GM19043 (cell line): ENCODE measurements at regions not wholly inside any gene's neighbourhood (a gene's known extent, or its start where the extent isn't known, plus 50 kb on each side); places are given as distances from the start of the nearest gene placed in this dataset.
"Not testable (repeated sequence)": the region's sequence is repeated elsewhere in the genome, so short reads cannot be mapped to it uniquely, and the experiment has no call there.

Experiments
- ATAC-seq: cut with Tn5 transposase; IDR thresholded peaks from one replicate; pipeline ENCODE4 v1.9.1; 2021; ENCODE audit warnings: low read depth; ENCODE audit not compliant: unreplicated experiment

DNA sequence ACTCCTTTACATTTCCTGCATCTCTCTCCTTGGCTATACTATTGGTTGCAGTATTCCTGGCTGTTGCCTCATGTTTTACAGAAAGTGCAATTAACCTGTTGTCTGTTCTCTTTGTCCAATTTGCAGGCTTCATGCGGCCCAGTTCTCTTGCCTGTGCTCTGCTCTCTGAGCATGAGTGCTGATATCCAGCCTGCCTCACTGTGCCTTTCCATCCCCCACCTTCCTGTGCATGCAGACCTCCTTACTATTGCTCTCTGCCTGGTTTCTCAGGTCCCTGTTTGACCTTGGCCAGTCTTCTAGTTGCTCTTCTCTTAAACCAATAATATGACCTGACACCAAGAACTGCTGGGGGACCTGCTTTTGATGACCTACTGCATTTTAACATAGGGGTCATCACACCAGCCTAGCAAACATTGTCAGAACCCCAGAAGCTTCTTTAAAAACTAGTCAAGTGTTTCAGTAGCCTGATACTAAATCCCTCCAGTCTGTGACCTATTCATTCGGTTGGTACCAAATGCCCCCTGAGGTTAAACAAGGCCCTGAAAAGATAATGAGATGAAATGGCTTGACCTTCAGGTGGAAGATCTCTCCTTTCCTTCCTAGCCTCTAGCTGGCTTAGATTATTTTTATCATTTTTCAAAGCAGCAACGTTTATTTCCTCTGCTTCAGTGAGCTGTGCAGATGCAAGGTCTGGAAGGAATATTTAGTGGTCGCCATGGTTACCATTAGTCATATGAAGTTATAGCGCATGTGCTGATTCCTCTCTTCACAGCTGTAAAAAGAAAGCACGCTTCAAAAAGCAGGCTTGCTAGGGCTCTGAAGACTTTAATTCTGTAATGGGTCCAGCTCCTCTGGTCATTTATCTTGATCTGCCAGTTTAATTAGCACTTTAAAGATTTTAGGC, 216.5 kb downstream of the PHLDA1 start:
- no peak for ATAC-seq

DNA sequence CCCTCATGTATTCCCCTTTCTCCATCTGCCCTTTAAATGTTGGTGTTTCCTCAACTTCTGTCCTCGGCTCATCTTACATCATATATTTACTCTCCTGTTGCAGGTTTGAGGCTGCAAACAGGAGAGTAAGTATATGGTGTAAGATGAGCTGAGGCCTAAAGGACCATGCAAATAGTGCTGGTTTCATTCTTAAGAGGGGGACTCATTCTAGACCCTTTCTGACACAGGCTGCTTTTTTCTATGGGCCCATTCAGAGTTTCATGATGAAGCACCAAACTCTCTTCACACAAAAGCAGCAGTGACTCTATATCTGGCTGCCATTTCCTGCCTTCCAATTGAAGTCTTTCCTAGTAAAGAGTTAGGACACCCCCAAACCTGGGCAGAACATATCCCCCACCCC, 218.5 kb downstream of the PHLDA1 start:
- ATAC-seq = no peak

DNA sequence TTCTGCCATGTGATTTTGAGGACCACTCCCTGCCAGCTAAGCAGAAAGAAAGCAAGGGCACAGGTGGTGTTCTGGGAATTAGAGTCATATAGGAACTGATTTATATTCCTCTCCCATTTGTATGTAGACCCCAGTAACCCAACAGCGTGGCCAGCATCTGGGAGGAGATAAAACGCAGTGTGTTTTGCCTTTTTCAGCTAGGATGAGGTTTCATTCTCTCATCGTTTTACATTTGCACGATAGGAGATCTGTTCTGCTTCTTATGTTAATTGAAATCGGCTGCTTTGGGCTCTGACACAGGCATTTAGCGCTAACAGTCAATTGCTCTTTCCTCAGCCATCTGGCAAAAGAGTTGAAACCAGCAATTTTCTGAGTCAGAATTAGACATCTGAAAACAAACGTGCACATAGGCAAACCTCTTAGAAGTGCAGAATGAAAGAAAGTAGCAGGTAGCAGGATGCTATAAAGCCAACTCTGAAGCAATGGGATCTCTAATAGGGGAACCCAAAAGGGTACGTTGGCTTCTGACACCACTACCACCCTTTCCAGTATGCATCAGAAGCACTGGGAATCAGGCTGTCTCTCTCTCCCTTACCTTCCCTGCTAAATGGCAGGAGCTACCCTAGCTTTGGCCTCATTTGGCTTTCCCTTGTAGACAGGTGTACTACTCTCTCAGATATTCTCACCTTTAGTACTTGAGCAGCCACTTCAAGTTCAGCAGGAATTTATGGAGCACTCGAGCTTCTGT, 219.1 kb downstream of the PHLDA1 start:
- ATAC-seq = no peak

DNA sequence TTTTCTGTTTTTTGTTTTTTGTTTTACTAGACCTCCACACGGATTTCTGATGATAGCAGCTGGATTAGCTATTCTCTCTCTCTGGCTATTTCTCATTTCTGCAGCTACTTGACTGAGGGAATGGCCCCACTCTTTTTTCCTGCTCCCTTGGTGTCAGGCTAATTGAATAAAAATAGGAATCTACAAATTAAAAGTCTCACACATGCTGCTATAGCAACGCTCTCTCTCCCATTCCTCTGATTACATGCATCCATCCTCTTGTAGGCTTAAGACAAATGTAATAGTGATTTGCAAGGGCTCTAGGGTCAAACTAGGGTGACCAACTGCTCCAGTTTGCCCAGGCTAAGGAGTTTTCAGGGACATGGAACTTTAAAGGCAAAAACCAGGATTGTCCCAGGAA, 221.8 kb downstream of the PHLDA1 start:
- ATAC-seq = no peak

DNA sequence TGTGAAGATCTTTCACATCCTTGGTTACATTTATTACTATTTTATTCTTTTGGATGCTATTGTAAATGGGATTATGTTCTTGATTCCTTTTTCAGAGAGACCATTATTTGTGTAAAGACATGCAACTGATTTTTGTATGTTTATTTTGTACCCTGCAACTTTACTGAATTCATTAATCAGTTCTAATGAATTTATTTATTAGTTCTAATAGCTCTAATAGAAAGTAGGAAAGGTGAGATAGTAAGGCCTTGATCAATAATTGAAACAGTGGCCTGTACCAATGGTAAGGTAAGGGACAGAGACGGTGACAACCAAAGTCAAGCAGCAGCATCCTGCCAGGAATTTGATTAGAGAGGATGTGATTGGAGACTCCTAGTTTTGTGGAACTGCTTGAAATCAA, 224.1 kb downstream of the PHLDA1 start:
- no peak for ATAC-seq

DNA sequence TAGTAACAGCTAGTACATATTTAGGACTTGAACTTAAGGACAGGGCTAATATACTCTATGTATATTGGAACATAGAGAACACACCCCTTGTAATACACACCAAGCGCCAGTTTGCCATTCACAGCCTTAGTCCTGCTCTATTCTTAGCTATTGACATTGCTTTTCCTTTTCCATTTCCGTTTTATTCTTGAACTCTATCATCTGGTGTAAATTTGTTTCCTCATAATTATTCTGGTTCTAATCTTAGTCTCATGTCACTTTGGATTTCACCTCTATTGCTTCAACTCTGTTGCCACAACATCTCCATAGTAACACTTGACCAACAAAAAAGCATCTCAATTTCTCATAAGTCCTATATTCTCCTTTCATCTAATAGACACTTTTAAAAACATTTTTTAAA, 225.7 kb downstream of the PHLDA1 start:
- no peak for ATAC-seq

DNA sequence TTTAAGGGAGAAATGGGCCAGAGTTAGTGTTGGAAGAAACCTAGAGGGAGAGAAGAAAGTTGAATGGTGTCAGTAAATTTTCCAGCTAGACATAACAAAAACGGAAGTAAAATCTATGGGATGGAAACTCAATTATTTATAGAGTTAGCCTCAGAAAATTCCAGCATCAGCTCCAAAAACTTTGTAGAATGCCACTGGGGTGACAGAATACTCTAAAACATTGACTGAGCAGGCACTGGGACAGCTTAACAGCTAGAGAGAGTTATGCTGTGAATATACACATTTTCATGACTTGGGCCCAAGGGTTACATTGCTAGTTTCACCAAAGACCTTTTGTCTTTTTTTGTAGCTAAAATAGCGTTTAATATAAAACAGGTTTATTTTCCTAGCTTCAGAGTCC, 226.3 kb downstream of the PHLDA1 start:
- ATAC-seq = no peak

DNA sequence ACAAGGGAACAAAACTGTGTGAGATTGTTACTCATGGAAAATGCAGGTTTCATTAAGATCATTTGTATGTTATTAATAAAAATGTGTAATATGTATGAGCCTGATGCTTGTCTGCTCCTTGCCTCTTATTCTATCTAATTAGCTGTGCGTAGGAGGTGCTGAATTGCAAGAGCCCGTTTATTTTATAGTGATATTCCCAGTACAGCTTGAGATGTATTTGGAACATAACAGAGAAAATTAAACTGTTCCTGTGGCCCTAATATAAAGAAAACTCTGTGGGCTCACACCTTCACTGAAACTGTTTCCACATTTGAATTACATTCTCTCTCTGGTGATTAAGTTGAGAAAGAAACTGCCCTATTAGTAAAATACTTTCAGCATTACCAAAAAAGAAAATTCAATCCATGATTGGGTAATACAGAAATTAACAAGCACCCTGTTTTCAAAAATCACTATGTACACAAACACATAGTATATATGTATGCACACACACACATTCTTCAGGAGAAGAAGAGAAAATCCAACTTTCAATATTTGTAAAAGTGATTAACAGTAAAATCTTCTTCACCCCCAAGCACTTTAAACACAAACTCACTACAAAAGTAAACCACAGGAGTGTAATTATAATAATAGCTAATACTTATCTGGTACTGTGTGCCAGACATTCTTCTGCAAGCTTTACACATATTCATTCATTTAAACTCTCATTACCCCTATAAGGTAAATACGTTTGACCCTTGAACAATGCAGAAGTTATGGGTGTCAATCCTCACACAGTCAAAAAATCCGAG, 233.2 kb downstream of the PHLDA1 start:
- no peak for ATAC-seq

DNA sequence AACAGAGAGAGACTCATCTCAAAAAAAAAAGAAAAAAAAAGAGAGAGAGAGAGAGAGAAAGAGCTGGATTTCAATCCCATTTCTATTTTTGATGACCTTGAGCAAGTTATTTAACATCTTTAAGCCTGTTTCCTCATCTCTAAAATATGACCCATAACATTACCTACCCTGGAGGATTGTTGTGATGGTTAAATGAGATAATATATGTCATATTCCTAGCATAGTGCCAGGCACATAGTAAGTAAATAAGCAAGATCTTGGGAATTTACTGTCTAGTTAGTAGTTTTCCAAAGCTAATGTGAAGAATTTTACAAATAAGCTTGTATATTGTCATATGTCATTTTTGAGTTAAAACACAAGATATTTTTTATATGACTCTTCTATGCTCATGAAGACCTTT, 236.5 kb downstream of the PHLDA1 start:
- ATAC-seq = no peak

DNA sequence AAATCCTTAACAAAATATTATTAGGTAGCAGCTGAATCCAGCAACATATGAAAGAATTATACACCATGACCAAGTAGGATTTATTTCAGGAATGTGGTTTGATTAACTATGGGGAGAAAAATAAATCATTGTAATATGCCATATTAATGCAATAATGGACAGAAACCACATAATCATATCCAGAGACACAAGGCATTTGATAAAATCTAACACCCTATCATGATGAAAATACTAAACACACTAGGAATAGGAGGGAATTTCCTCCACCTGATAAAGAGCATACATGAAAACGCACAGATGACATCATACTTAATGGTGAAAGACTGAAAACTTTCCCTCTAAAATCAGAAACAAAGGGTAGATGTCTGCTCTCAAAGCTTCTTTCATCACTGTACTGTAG, 238.9 kb downstream of the PHLDA1 start:
- no peak for ATAC-seq

DNA sequence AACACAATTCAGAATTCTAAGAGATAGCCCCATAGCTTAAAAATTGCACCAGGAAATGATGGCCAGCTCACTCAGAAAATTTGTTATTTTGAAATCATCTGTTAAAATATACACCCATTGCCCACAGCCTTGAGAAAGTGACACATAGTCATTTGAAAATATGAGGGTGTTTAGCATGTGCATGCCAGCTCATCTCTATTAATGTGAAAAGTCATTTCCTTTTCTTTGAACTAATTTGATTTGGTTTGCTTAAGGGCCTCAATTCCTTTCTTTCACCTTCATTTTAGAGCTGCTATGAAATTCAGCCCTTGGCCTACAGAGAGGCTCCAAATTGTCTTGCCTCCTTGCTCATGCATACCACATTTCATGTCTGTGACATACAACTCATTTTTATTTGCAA, 241.4 kb downstream of the PHLDA1 start:
- ATAC-seq = no peak

DNA sequence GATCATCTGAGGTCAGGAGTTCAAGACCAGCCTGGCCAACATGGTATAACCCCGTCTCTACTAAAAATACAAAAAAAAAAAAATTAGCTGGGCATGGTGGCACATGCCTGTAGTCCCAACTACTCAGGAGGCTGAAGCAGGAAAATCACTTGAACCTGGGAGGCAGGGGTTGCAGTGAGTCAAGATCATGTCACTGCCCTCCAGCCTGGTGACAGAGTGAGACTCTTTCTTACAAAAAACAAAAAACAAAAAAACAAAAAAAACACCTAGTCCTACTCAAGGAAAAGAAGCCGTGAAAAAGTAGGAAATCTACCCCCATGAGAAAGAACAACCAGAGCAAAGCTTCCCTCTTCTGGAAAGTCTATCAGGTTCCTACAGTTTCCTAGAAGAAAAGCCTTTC, 244.4 kb downstream of the PHLDA1 start:
- not testable (repeated sequence) for ATAC-seq

DNA sequence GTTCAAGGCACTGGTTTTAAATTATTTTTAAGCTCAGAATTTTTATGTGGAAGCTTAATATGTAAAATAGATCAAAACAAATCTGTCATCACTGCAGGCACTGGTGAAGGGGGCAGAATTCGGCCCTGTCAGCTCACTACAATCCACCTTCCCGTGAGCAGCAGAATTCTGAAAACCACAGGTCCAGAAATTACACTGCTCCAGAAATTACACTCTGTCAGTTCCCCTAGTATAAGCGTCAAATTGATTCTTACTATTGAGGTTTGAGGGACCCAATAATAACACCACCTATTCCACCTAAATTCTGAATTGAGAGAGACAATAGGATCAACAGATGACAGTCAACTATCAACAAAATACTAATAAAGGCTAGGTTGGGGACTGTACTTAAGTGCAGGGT, 245.5 kb downstream of the PHLDA1 start:
- no peak for ATAC-seq

DNA sequence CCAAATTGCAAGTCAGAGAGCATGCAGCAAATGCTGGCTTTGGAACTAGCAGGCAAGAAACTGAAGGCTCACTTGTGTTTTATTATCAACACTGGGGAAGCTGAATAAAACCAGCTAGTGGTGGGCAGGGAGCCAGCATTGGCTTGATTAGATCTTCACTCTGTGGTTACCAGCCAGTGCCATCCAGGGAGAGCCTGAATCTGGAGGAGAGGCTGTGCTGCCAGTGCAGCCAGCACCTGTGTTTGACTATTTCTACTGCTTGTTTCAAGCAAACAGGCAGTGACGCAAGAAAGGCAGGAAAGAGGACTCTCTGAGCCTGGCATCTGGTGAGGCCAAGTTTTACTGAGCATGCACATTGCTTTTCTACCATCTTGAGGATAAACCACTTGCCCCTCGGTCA, 247.0 kb downstream of the PHLDA1 start:
- ATAC-seq = no peak

DNA sequence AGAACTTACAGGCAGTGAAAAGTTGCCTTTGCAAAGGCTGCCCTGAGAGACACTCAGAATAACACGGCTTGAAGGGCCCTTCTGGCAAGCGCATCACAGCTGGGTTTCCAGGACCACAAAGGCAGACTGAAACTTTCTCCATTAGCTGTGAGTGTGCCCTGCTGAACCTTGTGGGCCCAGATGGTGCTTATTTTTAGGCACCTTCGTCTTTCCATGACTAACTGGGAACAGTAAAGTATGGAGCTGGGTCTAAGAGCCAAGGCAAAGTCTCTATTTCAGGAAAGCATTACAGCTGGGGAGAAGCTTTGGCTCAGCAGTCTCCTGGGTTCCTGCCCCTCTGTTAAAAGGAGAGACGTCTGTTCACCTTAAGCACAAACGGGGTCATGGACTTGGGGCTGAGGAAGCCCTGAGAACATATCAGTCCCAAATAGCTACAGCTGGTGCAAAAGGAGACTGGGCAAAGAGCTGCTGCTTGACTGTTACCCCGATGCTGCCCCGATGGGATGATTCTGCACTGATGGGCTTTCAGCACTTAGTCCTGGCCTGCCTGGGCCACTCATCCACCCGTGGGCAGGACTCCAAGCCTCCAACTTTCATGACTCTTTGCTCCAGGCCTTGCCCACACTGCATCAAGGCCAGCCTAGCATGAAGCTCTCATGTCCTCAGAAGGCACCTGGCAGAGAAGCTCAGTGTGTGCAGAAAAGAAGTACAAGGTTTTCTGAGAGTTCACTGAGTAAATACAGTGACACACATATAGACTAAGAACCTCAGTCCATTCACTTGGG, 248.3 kb downstream of the PHLDA1 start:
- no peak for ATAC-seq

DNA sequence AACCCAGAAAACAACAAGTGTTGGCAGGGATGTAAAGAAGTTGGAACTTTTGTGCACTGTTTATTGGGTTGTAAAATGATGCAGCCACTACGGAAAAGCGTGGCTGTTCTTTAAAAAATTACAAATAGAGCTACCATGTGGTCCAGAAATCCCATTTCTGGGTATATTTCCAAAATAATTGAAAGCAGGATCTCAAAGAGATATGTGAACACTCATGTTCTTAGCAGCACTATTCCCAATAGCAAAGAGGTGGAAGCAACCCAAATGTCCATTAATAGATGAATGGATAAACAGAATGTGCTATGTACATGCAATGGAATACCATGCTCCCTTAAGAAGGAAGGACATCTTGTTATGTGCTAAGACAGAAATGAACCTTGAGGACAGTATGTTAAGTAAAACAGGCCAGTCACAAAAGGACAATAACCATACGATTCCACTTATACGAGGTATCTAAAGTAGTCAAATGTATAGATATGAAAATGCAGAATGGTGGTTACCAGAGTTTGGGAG, 249.5 kb downstream of the PHLDA1 start:
- no peak for ATAC-seq

DNA sequence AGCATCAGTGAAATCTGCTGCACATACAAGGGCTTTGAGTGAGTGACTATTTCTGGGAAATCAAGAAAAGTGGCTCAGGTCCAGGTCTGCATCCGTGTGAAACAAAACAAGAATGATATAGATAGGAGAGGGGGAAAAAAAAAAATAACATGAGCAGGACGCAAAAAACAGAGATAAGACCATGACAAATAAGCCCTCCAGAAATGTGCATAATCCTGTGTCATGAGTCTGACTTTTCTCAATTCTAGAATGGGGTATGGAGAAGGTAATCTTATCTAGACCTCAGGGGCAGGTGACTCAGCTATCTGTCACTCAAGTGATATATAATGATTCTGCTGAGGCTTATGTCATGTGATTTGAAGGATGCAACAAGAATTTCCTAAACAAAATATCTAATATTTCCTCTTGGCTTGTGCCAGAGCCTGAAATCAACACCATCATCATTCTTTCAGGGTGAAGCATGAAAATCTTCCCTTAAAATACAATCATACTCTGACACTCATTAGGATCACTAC, 250.0 kb downstream of the PHLDA1 start:
- no peak for ATAC-seq

DNA sequence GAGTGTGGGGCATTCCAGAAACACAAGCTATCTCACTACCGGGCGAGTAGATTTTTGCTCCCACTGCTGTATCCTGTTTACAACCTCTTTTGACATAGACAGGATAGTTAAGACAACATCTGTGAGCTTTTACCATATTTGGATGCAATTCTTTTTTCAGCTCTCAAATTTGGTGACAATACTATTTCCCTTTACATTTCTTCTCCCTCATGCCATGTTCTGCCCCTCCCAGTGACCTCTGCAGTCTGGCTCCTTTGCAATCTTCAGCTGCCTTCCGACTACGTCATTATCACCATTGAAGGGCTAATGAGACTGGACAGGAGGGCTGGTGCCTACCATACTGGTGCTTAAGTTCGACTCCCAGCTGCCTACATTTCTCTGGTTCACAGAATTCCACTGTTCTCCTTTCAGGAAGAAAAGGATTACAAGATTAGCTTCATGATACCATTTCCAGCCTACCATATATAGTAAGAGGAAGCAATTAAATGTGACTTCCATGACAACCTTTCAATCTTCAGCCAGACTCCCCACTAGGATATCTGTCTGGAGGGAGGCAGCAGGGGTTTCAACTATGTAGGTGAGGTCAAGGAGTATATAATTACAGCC, 251.6 kb downstream of the PHLDA1 start:
- no peak for ATAC-seq

DNA sequence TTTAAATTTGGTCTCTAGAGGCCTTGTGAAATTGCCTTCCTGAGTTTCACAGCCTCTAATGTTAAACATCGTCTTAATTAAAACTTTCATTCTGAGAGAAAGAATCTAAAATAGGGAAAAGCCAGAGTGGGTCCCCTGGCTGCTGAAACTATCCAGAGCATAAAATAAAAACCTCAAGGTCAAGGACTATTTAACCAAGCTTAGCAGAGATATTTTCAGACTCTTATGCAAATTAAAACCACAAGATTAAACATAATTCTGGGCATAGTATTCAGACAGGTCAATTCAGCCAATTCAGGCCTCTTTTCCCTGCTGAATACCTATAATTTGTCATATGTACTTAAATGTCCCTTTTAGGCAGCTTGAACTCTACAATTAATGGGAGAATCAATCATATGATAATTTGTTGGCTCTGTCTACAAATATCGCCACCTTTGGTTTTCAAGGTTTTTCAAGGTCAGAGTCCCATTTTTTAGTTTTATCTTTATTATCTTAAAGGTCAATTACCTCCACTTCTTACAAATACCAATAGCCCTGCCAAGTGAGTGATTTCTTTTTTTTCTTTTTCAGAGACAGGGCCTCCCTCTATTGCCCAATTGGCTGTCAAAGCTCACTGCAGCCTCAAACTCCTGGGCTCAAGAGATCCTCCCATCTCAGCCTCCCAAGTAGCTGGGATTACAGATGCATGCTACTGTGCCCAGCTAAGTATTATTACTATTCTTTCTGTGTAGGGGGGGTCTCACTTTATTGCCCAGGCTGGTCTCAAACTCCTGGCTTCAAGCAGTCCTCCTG, 257.1 kb downstream of the PHLDA1 start:
- ATAC-seq = peak; percentile 65
